AG04450 (cell line): ENCODE measurements at regions not wholly inside any gene's neighbourhood (a gene's known extent, or its start where the extent isn't known, plus 50 kb on each side); places are given as distances from the start of the nearest gene placed in this dataset.

ENCODE experiments used
- CTCF ChIA-PET: fragments of 300-600, 350-600 bp; formaldehyde crosslinking; extraction: SDS; loops from one replicate; lab custom pipeline; 2022; ENCODE audit warnings: antibody characterized with exemption, inconsistent platforms; lab: Charles Lee
- POLR2A ChIA-PET: fragments of 350-600 bp; formaldehyde crosslinking; extraction: SDS; loops from one replicate; lab custom pipeline; 2021; ENCODE audit warnings: antibody characterized with exemption, inconsistent platforms; lab: Yijun Ruan, JAX
- DNase-seq: peaks from one replicate; pipeline ENCODE4 v3.0.0-alpha.2; 2011; ENCODE audit warnings: low read depth, low spot score
- H3K27ac ChIP-seq: one replicate; pipeline ENCODE4 v1.5.1; 2012; ENCODE audit warnings: low read depth, low read length, control low read depth
- H3K27me3 ChIP-seq: one replicate; pipeline ENCODE4 v1.6.0; 2012; ENCODE audit warnings: low read length; ENCODE audit not compliant: control insufficient read depth, insufficient read depth
- H3K4me3 ChIP-seq: 2 replicates; pipeline ENCODE4 v1.5.1; 2011; ENCODE audit warnings: mild to moderate bottlenecking, low read depth, low read length, control low read depth
- H3K9me3 ChIP-seq: 2 replicates; pipeline ENCODE4 v1.5.1; 2012; ENCODE audit warnings: low read length; ENCODE audit not compliant: control insufficient read depth, insufficient read depth
- CTCF ChIP-seq: IDR thresholded peaks from 2 replicates; pipeline ENCODE4 v1.5.1; 2011; ENCODE audit warnings: low read depth, low read length, control low read depth, inconsistent platforms

- POLR2A ChIA-PET: no interaction called here
- DNase-seq: no peak
These were observed 76.4 kb upstream of the FICD start for GRCh38 chr12:108438667-108439066.

GRCh38 chr12:108432423-108433121 is 82.5 kb upstream of the FICD start:
- no peaks in the 10 kb centered on the region for H3K9me3 ChIP-seq
- H3K4me3 ChIP-seq: no peak overlapping the region
- ChIA-PET CTCF (no interaction called here), POLR2A (no interaction called here)
- no peak overlapping the region for H3K27ac ChIP-seq
- no peaks in the 10 kb centered on the region for H3K27me3 ChIP-seq
- DNase-seq: no peak
- TF ChIP-seq CTCF: no peak

More at GRCh38 chr12:108438667-108439066, 76.4 kb upstream of the FICD start:
- no peaks in the 10 kb centered on the region for H3K27me3 ChIP-seq
- TF ChIP-seq CTCF: no peak
- CTCF ChIA-PET: no interaction called here
- H3K9me3 ChIP-seq: no peaks in the 10 kb centered on the region
- no peak overlapping the region for H3K27ac ChIP-seq
- H3K4me3 ChIP-seq: no peak overlapping the region

- DNase-seq: no peak
- H3K9me3 ChIP-seq: no peaks in the 10 kb centered on the region
- no peaks in the 10 kb centered on the region for H3K27me3 ChIP-seq
- ChIA-PET POLR2A (no interaction called here), CTCF (no interaction called here)
- no peak overlapping the region for H3K27ac ChIP-seq
- no peak overlapping the region for H3K4me3 ChIP-seq
- no peak for TF ChIP-seq CTCF
These were observed 84.2 kb upstream of the FICD start for GRCh38 chr12:108430926-108431325.

- CTCF ChIA-PET: no interaction called here
- H3K27ac ChIP-seq: no peak overlapping the region
- POLR2A ChIA-PET: no interaction called here
- no peak overlapping the region for H3K4me3 ChIP-seq
- H3K27me3 ChIP-seq: no peaks in the 10 kb centered on the region
- H3K9me3 ChIP-seq: no peaks in the 10 kb centered on the region
- no peak for TF ChIP-seq CTCF
- DNase-seq: no peak
These were observed 84.8 kb upstream of the FICD start for GRCh38 chr12:108430245-108430644.

GRCh38 chr12:108425238-108425795 is 86.2 kb upstream of the CMKLR1 start:
- CTCF ChIA-PET: no interaction called here
- H3K27ac ChIP-seq: no peak overlapping the region
- H3K4me3 ChIP-seq: no peak overlapping the region
- no peaks in the 10 kb centered on the region for H3K9me3 ChIP-seq
- no peak for TF ChIP-seq CTCF
- no peak for DNase-seq
- POLR2A ChIA-PET: no interaction called here
- no peaks in the 10 kb centered on the region for H3K27me3 ChIP-seq
